GM19240 (cell line): ENCODE measurements at regions not wholly inside any gene's neighbourhood (a gene's known extent, or its start where the extent isn't known, plus 50 kb on each side); places are given as distances from the start of the nearest gene placed in this dataset.
"Not testable (repeated sequence)": the region's sequence is repeated elsewhere in the genome, so short reads cannot be mapped to it uniquely, and the experiment has no call there.

Experiments used
- DNase-seq: peaks from one replicate; pipeline ENCODE4 v3.0.0; 2011; ENCODE audit warnings: low spot score; ENCODE audit not compliant: insufficient read length

DNA sequence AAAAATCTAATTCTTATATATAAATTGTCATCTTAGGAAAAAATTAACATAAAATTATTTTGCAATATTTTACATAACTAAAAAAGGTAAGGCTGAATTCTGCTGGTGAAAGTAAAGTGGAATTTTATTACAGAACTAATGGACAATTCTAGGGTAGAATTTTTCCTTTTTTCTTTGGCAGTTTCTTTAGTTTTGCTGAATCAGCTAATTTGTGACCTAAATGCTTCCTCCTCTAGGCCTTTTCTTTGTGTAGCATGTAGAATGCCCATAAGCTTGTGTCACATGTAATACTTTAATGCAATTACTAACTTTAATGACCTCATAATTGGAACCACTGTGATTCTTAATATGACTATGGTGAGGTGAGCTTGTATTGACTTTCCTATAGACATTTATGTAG lies 1378.4 kb upstream of the ADGRL4 start:
- no peak for DNase-seq

DNA sequence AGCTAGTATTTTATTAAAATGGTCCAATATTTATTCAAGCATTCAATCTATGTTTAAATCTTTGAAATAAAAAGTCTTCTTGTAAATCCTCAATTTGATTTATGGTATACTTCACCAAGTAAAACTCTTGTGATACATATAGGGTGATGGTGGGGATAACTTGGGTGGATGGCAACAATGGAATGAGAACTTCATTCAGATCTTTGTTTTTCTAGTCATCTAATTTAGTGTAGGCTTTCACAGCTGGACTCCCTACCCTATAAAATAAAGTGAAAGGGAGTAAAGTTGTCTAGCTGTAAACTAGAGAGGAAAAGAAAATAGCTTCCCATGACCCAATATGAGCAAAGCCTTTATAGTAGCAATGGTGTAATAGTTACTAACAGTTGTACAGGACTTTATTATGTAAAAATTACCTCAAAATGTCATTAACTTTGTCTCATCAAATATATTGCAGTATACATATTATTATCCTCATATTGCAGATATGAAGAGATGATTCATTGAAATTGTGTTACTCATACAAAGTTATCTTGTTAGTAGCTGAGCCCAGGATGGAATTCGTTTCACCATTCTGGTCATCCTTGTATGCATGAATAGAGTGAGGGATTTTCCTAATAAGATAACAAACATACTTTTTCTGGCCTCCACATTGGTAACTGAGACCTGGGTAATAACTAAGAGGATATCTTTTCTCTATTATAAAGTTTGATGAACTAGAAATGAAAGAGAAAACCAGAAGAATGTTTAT lies 1377.7 kb upstream of the ADGRL4 start:
- no peak for DNase-seq

DNA sequence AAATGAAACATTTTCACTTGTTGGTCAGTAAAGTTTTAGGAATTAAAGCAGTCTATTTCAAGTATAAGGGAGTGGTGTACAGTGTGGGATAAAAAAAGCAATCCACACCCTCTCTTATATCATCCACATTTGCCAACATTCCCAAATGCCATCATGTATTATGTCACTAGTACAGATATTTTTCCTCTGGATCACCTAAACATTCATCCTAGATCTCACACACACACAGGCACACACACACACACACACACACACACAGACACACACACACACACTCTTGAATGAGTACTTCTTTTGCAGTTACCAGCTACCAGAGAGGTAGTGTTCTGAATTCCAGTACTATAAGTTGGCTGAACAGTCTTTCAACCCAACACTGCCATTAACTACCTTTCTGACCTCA lies 1369.1 kb upstream of the ADGRL4 start:
- no peak for DNase-seq

DNA sequence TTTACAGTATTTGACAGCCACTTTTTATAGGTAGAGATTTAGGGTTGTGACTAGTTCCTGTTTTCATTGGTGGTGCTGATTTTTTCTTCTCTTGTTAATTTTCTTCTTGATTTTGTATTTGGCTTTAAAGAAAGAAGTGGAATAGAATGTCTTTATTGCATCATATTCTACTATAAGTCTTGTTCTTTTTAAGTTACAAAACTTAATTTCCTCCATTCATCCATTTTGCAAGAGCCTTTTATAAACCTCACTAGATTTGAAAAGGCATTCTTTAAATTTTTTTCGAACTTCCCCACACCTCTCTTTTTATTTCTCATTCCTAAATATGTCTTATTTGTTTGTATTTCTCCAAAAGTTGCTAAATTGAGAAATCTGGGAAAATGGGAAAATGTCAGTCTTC lies 1368.6 kb upstream of the ADGRL4 start:
- DNase-seq = no peak

DNA sequence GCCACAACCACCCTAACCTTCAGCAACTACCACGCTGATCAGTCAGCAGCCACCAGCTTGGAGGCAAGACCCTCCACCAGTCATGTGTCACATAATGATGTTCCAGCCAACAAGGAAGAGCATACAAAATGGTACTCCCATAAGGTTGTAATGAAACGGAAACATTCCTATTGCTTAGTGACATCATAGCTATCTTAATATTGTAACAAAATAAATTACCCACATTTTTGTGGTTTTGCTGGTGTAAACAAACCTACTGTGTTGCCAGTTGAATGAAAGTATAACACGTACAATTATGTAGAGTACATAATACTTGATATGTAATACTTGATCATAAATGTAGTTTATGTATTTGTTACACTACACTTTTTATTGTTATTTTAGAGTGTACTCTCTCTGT lies 1363.2 kb upstream of the ADGRL4 start:
- no peak for DNase-seq

DNA sequence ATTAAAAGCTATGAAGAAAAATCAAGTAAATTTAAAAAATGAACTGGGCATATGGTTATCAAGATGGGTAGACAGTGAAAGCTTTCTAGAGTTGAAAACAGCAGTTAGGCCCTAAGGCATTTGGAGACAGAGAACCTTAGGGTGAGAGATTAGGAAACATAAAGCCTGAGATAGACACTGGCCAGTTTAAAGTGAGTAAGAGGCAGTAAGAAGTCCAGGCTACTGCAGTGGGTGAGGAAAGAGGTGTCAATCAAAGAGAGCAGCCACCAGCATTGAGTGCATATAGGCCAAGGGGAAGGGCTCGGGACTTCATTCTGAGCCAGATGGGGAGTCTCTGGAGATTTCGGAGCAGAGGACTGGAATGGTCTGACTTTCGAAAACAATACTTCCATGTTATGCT lies 1360.5 kb upstream of the ADGRL4 start:
- no peak for DNase-seq

DNA sequence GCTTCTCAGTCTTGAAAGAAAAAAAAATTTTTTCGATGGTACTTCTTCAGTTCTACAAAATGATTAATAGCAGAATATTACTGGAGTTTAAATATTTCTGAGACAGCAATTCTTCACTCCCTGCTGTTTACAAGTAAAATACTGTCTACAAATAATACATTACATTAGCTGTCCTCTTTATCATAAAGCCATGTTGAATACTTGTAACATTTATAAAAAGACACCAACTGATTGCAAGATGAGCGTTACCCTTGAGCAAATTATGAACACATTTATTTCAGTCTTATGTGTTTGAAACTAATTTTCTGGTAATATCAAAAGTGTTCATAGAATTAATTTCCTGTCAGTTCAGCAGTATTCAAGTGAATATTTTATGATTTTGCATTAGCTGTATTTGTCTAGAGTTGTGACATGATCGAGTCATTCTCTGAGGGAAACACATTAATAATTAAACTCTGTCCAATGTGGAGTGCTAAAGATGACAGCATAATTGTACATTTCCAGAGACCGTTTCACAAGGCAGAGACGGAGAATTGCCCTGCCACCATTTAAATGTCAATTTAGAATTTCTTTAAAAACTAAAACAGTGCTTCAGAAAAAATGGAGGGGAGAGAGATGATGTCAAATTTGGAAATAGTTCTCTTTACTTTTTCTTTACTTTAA lies 1359.0 kb upstream of the ADGRL4 start:
- no peak for DNase-seq

DNA sequence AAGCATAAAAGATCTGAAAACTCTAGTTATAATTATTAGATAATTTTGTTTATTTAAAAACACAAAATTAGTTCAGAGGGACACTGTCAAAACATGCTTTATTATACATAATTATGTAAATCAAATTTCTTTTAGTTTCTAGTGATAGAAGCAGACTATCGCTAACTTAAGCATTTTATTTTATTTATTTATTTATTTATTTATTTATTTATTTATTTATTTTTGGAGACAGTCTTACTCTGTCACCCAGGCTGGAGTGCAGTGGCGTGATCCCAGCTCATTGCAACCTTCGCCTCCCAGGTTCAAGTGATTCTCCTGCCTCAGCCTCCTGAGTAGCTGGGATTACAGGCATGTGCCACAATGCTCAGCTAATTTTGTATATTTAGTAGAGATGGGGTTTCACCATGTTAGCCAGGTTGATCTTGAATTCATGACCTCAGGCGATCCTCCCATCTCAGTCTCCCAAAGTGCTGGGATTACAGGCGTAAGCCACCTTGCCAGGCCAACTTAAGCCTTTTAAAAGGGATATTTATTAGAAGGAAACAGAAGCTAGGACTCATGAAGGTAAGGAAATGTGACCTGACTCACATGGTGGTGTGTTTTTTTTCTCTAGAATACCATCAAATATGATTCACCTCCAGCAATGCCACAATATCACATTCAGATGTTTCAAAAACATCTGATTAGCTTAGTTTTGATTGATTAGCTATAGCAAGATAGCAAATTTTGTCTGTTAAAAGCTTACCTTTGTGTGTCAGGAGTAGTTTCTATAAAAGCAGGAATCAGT lies 1357.4 kb upstream of the ADGRL4 start:
- no peak for DNase-seq

DNA sequence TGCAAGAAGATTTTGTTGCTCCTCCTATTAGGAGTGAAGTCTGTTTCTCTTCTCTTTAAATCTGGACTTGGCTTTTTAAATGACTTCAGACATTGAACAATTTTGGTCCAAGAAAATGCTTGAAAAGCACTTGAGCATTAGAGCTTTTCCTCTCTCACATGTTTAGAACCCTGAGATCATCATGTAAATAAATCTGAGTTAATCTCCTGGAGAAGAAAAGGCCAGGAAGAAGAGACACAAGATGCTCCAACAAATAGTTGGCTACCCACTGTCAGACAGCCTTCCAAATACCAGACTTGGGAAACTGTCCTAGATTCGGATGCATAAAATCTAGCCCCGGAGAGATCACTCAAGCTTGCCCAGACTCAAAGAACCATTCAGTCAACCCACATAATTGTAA lies 1353.1 kb upstream of the ADGRL4 start:
- DNase-seq = no peak

DNA sequence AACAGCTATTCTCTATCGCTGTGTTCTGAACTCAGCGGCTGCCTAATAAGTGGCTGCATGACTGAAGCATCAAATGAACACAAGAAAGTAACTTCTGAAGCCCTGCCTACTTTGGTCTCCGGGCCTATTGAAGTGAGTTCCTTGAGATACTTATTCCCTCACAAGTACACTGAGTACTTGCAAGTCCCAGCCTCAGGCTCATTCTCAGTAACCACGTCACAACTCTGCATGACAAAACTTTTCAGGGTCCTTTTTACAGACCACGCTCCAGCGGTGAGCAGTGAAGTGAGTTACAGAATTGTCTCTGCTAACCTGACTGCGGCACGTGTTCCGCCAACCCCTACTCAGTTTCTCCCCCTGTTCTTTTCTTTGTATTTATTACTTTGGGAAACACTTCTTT lies 1342.7 kb upstream of the ADGRL4 start:
- DNase-seq = no peak

DNA sequence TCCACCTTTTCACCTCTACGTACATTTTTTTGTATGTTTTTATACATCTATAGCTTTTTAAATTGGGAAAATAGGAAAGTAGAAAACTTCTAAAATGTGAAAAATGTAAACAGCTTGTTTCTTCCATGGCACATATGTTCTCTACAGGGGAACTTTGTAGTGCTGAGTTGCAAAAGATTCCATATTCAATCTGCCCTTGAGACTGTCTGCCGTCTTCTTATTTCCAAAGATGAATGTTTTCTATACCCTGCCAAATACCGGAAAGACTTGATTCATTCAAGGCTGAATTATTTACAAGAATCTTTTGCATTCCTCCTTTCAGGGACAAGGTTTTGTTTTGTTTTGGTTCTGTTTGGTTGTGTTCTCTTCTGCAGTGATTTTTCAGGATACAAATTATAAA lies 1334.5 kb upstream of the ADGRL4 start:
- DNase-seq = no peak

DNA sequence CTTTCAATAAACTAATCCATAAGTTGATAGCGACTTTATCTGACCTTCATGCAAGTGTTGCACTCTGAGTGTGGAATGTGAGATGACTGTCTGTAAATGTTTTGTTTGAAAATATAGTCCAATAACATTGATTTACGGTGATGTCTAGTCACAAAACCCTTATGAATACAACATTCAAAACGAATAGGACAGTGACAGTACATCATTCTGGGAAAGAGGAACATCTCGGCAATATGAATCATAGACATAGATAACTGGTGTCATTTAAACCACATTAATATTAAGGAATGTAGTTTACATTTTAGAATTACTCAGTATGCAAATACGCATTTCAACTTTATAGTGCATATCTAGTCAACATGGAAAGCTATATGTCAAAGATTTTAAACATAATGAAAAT lies 1311.6 kb upstream of the ADGRL4 start:
- no peak for DNase-seq

DNA sequence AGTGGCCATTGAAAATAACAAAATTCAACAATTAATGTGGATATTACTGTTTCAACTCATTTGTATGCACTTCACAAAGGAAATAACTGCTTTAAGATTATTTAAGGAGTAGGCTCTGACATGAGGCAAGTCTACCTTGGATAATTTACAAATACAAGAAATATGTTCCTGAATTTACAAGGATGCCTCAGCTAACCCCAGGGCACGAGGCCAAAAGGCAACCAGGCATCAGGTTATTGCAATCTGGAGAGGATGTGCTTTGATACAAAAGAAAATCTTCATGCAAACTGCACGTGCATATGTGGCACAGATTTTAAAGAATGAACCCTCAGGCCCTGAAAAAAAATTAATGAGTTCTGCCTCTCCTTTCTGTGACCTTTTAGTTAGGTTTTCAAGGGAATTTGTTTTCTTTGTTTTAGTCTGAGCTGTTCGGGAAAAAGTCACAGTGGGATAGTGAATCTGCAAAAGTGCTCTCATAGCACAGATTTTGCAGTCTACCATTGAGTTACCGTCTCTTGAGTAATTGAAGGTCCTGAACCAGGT lies 1304.2 kb upstream of the ADGRL4 start:
- DNase-seq = no peak

DNA sequence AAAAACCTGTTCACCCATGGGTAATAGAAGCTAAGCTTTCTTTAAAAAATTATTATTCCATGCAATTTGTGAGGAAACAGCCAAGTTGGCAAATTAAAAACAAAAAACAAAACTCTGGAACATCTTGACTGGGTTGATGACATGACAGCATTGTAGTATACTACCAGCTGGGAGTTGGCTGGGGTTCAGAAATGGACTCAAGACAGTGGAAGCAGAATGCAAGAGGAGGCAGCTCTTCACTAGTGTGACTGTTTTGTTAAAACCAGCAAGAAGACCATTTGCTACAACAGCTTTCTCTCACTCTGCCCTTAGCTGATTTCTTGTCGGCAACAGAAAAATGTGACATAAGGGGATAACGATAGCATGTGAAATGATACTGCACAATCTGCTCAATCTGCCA lies 1298.9 kb upstream of the ADGRL4 start:
- DNase-seq = no peak

DNA sequence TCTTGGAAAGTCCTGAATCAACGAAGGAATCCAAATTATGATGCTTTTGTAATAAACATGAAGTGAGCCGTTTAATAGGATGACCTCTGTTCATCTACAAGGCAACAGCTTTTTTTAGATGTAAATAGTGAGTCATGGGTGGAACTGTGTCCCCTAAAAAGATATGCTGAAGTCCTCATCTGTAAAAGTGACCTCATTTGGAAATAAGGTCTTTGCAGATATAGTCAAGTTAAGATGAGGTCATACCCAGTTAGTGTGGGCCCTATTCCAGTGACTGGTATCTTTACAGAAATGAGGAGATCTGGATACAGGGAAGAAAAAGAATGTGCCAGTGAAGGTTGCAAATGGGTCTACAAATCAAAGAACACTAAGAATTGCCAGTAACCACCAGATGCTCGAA lies 1287.3 kb upstream of the ADGRL4 start:
- DNase-seq = no peak

DNA sequence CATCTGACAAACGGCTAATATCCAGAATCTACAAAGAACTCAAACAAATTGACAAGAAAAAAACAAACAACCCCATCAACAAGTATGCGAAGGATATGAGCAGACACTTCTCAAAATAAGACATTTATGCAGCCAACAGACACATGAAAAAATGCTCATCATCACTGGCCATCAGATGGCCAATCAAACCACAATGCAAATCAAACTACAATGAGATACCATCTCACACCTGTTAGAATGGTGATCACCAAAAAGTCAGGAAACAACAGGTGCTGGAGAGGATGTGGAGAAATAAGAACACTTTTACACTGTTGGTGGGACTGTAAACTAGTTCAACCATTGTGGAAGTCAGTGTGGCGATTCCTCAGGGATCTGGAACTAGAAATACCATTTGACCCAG lies 1282.2 kb upstream of the ADGRL4 start:
- not testable (repeated sequence) for DNase-seq

DNA sequence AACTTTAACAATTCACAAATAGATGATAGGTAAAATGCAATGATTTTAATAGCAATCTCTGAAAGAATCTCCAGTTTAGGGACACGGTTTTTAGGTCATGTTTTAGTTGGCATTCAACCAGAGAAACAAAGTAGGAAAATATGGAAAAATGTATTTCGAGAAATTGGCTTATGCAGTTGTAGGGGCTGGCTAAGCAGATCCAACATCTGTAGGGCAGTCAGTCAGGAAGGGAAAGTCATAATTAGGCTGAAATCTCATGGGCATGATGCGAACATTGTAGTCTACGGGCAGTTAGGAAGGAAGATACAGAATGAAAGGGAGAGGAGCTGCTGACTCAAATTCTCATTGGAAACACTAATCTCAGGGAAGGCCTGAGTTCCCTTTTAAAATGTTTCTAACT lies 1276.0 kb upstream of the ADGRL4 start:
- no peak for DNase-seq

DNA sequence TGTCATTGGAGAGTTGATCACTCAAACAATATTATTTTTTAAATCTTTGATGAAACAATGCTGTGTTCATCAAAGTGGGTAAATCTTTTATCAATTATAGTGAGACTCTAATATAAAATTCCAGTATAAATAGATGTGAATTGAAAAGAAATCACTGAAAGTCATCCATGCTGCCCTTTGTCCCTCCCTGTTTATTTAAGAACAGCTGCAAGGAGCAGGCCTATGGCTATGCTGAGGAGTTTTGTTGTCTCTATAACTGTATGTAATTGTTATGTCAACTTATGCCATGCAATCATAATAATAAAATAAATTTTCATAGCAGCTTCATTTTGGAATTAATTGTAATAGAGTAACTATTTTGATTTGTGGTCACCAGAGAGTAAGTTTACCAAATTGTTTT lies 1272.4 kb upstream of the ADGRL4 start:
- no peak for DNase-seq

DNA sequence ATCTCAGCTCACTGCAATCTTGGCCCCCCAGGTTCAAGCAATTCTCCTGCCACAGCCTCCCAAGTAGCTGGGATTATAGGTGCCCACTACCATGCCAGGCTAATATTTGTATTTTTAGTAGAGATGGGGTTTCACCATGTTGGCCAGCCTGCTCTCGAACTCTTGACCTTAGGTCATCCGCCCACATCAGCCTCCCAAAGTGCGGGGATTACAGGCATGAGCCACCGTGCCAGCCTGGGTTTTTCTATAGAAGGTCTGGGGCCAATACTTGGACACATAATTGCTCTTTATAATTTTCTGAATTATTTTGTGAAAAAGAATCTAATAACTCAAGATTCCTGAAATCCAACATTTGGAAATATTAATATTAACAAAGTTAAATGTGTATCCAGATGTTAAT lies 1267.7 kb upstream of the ADGRL4 start:
- no peak for DNase-seq

DNA sequence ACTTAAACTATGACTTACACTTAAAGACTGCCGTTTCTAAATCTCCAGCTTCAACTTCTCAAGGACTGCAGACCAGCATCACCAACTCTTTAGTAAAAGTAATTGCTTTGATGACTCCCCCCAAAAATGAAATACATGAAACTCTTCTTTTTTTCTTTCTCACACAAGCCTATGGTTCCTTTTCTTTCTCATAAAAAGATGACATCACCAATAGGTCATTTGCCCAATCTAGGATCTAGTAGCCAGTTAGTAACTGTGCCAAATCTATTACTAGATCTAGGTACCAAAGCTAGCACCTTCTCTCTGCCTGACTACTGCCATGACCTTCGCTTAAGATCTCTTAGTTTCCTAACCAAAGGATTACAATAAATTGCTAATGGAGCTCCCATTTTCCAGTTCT lies 1266.0 kb upstream of the ADGRL4 start:
- DNase-seq = no peak

DNA sequence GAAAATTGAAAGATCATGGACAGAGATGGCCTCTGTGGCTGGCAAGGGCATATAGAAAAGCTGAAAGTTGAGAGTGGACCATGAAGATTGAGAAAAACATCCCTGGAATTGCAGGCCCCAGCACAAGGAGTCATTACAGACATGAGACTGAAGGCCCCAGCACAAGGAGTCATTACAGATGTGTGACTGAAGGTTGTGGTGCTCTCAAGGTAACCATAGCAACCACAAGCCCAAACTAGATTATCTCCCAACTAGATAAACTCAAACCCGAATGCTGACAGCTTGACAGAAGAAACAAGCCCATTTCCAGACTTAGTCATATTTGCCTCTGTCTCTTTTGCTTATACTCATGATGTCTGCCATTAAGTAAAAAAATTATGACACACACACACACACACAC lies 1252.1 kb upstream of the ADGRL4 start:
- no peak for DNase-seq

DNA sequence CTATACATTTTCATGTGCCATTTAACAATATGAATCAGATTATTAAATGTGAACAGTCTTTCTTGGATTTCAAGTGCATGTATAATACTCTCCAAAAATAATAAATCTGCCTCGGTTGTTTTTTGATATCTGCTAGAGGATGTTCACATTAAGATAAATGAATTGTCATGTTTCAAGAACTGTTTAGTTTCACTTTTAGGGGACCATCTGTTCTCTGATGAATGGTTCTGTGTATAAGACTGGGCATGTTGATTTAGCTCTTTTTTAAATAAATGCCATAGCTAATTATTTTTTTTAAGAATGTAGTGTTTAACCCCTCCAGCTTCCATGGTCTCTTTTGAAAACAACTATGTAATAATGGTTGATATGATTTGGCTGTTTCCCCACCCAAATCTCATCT lies 1245.1 kb upstream of the ADGRL4 start:
- DNase-seq = no peak
